ENCODE measurements at regions not wholly inside any gene's neighbourhood (a gene's known extent, or its start where the extent isn't known, plus 50 kb on each side); places are given as distances from the start of the nearest gene placed in this dataset.

DNA sequence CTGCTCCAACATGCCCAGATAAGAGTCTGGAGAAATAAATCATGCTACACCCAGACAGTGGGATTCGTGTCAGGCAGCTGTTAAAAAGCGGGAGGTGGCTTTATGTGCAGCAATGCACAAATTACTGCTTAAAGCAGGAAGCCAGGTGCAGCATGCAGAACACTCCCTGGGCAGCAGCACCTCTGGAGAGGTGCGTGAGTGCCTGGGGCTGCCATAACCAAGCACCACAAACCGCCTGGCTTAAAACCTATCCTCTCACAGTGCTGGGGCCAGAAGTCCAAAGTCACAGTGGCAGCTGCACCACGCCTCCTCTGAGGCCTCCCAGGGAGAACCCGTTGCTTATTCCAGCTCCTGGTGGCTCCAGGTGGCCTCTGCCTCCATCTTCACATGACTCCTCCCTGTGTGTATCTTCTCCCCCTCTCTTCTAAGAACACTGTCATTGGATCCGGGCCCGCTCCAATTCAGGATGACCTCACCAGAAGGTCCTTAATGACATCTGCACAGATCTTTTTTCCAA lies 115.6 kb downstream of the SIK1 start:
- TF ChIP-seq GATA2 (IDR thresholded peaks at IDR 0.05; ENCODE audit: low read depth, low read length) (no peak), GATA3 (IDR thresholded peaks at IDR 0.05; ENCODE audit: low read depth, low read length) (no peak)

- TF ChIP-seq GATA2 (IDR thresholded peaks at IDR 0.05; ENCODE audit: low read depth, low read length): no peak
- no peak for TF ChIP-seq GATA3 (IDR thresholded peaks at IDR 0.05; ENCODE audit: low read depth, low read length)
Measured at GRCh38 chr21:43308815-43309283, 118.1 kb downstream of the SIK1 start.

GRCh38 chr21:43308101-43308814 lies 118.7 kb downstream of the SIK1 start:
- TF ChIP-seq GATA3 (IDR thresholded peaks at IDR 0.05; ENCODE audit: low read depth, low read length): no peak
- no peak for TF ChIP-seq GATA2 (IDR thresholded peaks at IDR 0.05; ENCODE audit: low read depth, low read length)

GRCh38 chr21:43307677-43308070 lies 119.3 kb downstream of the SIK1 start:
- TF ChIP-seq GATA2 (IDR thresholded peaks at IDR 0.05; ENCODE audit: low read depth, low read length) (no peak), GATA3 (IDR thresholded peaks at IDR 0.05; ENCODE audit: low read depth, low read length) (no peak)

- TF ChIP-seq GATA2 (IDR thresholded peaks at IDR 0.05; ENCODE audit: low read depth, low read length): no peak
- no peak for TF ChIP-seq GATA3 (IDR thresholded peaks at IDR 0.05; ENCODE audit: low read depth, low read length)
Measured at GRCh38 chr21:43306911-43307676, 119.8 kb downstream of the SIK1 start.

- no peak for TF ChIP-seq GATA3 (IDR thresholded peaks at IDR 0.05; ENCODE audit: low read depth, low read length)
- no peak for TF ChIP-seq GATA2 (IDR thresholded peaks at IDR 0.05; ENCODE audit: low read depth, low read length)
Measured at GRCh38 chr21:43306391-43306790, 120.5 kb downstream of the SIK1 start.

DNA sequence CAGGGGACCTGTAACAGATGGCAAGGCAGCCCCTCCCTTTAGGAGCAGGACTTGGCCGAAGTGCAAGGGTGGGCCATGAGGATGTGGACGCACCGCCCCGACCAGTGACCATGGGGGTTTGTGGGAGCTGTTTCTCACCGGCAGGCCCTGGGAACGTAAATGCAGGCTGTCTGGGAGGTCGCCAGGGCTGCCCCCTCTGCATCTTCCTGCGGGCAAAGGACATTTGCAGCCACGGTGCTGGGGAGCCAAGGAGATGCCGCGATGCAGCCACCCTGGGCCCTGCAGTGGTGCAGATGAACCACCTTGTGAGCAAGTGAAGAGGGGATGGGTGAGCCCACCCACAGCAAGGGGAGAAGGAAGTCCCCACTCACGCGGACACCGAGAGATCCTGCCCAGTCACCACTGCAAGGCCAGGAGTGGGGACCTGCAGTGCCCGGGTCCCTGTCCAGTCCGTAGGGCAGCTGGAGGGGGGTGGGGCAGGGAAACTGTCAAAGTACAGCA lies 121.1 kb downstream of the SIK1 start:
- TF ChIP-seq GATA3 (IDR thresholded peaks at IDR 0.05; ENCODE audit: low read depth, low read length) (no peak), GATA2 (IDR thresholded peaks at IDR 0.05; ENCODE audit: low read depth, low read length) (no peak)

DNA sequence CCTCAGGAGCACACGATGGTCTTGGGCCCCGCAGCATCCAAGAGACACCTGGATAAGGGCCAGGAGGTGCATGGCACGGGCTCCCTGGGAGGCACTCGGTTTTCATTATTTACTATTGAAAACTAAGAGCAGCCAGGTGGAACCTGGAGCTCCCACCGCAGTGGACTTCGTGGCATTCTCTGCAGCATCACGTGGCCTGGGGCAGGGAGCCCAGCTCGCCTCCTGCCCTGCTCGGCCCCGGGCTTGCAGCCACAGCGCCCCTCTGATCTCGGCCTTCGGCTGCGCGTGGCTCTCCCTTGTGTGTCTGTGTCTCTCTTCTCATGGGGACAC lies 121.6 kb downstream of the SIK1 start:
- no peak for TF ChIP-seq GATA2 (IDR thresholded peaks at IDR 0.05; ENCODE audit: low read depth, low read length)
- TF ChIP-seq GATA3 (IDR thresholded peaks at IDR 0.05; ENCODE audit: low read depth, low read length): no peak

DNA sequence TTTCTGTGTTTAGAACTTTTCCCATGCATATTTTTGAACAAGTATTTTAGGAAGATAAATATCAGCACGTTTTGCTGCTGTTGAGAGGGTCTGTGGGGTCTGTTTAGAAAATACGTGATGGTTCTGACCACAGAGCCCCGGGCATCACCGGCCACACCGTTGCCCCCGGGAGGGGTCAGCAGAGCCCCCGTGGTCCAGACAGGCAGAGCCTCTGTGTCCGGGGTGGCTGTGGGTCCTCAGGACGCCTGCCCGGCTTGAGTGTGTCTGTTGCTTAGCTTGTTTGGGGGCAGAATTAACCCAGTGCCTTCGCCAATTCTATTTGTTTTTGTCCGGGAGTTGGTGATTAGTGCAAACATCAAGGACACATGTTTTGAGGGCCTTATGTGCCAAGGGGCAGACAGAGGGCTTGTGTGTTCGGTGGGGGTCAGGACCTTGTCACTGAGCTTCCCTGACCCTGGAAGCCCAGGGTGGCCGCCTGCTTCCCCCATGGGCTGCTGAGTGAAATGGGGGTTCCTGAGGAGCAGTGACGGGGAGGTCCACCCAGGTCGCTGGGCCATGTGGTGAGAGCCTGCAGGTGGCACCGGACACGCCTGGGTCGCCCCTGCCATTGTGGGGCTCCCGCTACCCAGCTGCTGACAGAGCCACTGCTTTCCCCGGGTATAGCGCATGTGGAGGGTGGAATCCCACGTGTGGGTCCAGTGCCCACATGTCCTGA lies 122.2 kb downstream of the SIK1 start:
- no peak for TF ChIP-seq GATA2 (IDR thresholded peaks at IDR 0.05; ENCODE audit: low read depth, low read length)

DNA sequence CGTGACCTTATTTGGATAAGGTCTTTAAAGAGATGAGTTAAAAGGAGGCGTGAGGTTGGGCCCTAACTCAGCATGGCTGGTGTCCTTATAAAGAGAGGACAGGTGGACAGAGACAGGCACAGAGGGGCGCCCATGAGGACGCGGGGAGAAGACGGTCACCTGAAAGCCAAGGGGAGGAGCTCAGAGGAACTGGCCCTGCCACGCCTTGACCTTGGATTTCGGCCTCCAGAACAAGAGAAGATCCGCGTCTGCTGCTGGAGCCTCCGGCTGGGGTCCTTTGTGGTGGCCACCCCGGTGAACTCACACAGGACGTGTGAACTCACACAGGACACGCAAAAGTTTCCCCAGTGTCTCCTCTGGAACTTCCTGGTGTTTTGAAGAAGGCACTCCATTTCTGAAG lies 122.7 kb downstream of the SIK1 start:
- TF ChIP-seq GATA2 (IDR thresholded peaks at IDR 0.05; ENCODE audit: low read depth, low read length) (no peak), GATA3 (IDR thresholded peaks at IDR 0.05; ENCODE audit: low read depth, low read length) (no peak)

- no peak for TF ChIP-seq GATA3 (IDR thresholded peaks at IDR 0.05; ENCODE audit: low read depth, low read length)
Measured at GRCh38 chr21:43303275-43304178, 123.4 kb downstream of the SIK1 start.

GRCh38 chr21:43302769-43303168 lies 124.2 kb downstream of the SIK1 start:
- no peak for TF ChIP-seq GATA3 (IDR thresholded peaks at IDR 0.05; ENCODE audit: low read depth, low read length)
- TF ChIP-seq GATA2 (IDR thresholded peaks at IDR 0.05; ENCODE audit: low read depth, low read length): no peak

- no peak for TF ChIP-seq GATA2 (IDR thresholded peaks at IDR 0.05; ENCODE audit: low read depth, low read length)
- TF ChIP-seq GATA3 (IDR thresholded peaks at IDR 0.05; ENCODE audit: low read depth, low read length): no peak
Measured at GRCh38 chr21:43302062-43302700, 124.8 kb downstream of the SIK1 start.
